Hematopoietic multipotent progenitor cell treated with erythropoietin and hydrocortisone succinate and interleukin-3 and kit ligand, for 8 days (in vitro differentiated cells): ENCODE measurements at regions not wholly inside any gene's neighbourhood (a gene's known extent, or its start where the extent isn't known, plus 50 kb on each side); places are given as distances from the start of the nearest gene placed in this dataset.
A peak's percentile ranks its signal among the peaks of the same experiment; 100 is the strongest.

Experiments used
- DNase-seq: peaks from one replicate; pipeline ENCODE4 v3.0.0-alpha.2; 2015

- no peak for DNase-seq
Observed at GRCh38 chr20:41879123-41879522, 260.9 kb upstream of the CHD6 start.

- DNase-seq: no peak
Observed at GRCh38 chr20:41877911-41878310, 259.7 kb upstream of the CHD6 start.

GRCh38 chr20:41874658-41875057, 256.5 kb upstream of the CHD6 start:
- no peak for DNase-seq

GRCh38 chr20:41872930-41873329, 254.8 kb upstream of the CHD6 start:
- no peak for DNase-seq

- no peak for DNase-seq
Observed at GRCh38 chr20:41870869-41871462, 252.8 kb upstream of the CHD6 start.

GRCh38 chr20:41869261-41869660, 251.1 kb upstream of the CHD6 start:
- DNase-seq: no peak

- no peak for DNase-seq
Observed at GRCh38 chr20:41865938-41866337, 247.8 kb upstream of the CHD6 start.

- DNase-seq: no peak
Observed at GRCh38 chr20:41862476-41862875, 244.3 kb upstream of the CHD6 start.

GRCh38 chr20:41861772-41862422, 243.7 kb upstream of the CHD6 start:
- no peak for DNase-seq

- DNase-seq: no peak
Observed at GRCh38 chr20:41854765-41855164, 236.6 kb upstream of the CHD6 start.

GRCh38 chr20:41853806-41854205, 235.6 kb upstream of the CHD6 start:
- no peak for DNase-seq

GRCh38 chr20:41848180-41848579, 230.0 kb upstream of the CHD6 start:
- peak; percentile 20 for DNase-seq

GRCh38 chr20:41837669-41838224, 219.6 kb upstream of the CHD6 start:
- DNase-seq: no peak

GRCh38 chr20:41833739-41834138, 215.6 kb upstream of the CHD6 start:
- DNase-seq: no peak

- DNase-seq: no peak
Observed at GRCh38 chr20:41830702-41831101, 212.5 kb upstream of the CHD6 start.

- DNase-seq: no peak
Observed at GRCh38 chr20:41819436-41819835, 201.3 kb upstream of the CHD6 start.

- DNase-seq: no peak
Observed at GRCh38 chr20:41818991-41819390, 200.8 kb upstream of the CHD6 start.

- no peak for DNase-seq
Observed at GRCh38 chr20:41818369-41818768, 200.2 kb upstream of the CHD6 start.

GRCh38 chr20:41811456-41811855, 193.3 kb upstream of the CHD6 start:
- no peak for DNase-seq

- DNase-seq: no peak
Observed at GRCh38 chr20:41800040-41800439, 181.9 kb upstream of the CHD6 start.

GRCh38 chr20:41798930-41799502, 180.8 kb upstream of the CHD6 start:
- no peak for DNase-seq

GRCh38 chr20:41786158-41786557, 168.0 kb upstream of the CHD6 start:
- no peak for DNase-seq

- DNase-seq: peak; percentile 36
Observed at GRCh38 chr20:41784209-41784958, 166.2 kb upstream of the CHD6 start.
